GM23248 (cell line): ENCODE measurements at regions not wholly inside any gene's neighbourhood (a gene's known extent, or its start where the extent isn't known, plus 50 kb on each side); places are given as distances from the start of the nearest gene placed in this dataset.

Source experiments
- DNase-seq: peaks from one replicate; pipeline ENCODE4 v3.0.0-alpha.2; 2015
- H2AFZ ChIP-seq: fragments of 200-600 bp; sonication (generic); 2 replicates; pipeline ENCODE4 v1.6.1; 2016; ENCODE audit warnings: antibody characterized with exemption
- H3F3A ChIP-seq: fragments of 200-600 bp; sonication (generic); 2 replicates; pipeline ENCODE4 v1.6.1; 2016; ENCODE audit warnings: mild to moderate bottlenecking, antibody characterized with exemption, mixed run types; ENCODE audit not compliant: insufficient read depth
- H3K27ac ChIP-seq: fragments of 200-600 bp; sonication (generic); 2 replicates; pipeline ENCODE4 v1.5.1; 2016; ENCODE audit warnings: mild to moderate bottlenecking
- H3K27me3 ChIP-seq: fragments of 200-600 bp; sonication (generic); replicated peaks from 2 replicates; pipeline ENCODE4 v1.6.1; 2016; ENCODE audit warnings: mild to moderate bottlenecking; ENCODE audit not compliant: insufficient read depth
- H3K36me3 ChIP-seq: fragments of 200-600 bp; sonication (generic); 2 replicates; pipeline ENCODE4 v1.6.1; 2016; ENCODE audit warnings: low read depth, mild to moderate bottlenecking
- H3K4me1 ChIP-seq: fragments of 200-600 bp; sonication (generic); 2 replicates; pipeline ENCODE4 v1.6.1; 2016; ENCODE audit warnings: mild to moderate bottlenecking; ENCODE audit not compliant: insufficient read depth
- H3K4me2 ChIP-seq: fragments of 200-600 bp; sonication (generic); one replicate; pipeline ENCODE4 v1.6.1; 2016; ENCODE audit warnings: mild to moderate bottlenecking; ENCODE audit not compliant: unreplicated experiment
- H3K4me3 ChIP-seq: fragments of 200-600 bp; sonication (generic); 2 replicates; pipeline ENCODE4 v1.5.1; 2016; ENCODE audit warnings: mild to moderate bottlenecking
- H3K79me2 ChIP-seq: fragments of 200-600 bp; sonication (generic); 2 replicates; pipeline ENCODE4 v1.6.1; 2016; ENCODE audit warnings: mild to moderate bottlenecking; ENCODE audit not compliant: insufficient read depth
- H3K9ac ChIP-seq: fragments of 200-600 bp; sonication (generic); 2 replicates; pipeline ENCODE4 v1.6.1; 2016; ENCODE audit warnings: mild to moderate bottlenecking
- H3K9me2 ChIP-seq: fragments of 200-600 bp; sonication (generic); 2 replicates; pipeline ENCODE4 v1.6.1; 2016; ENCODE audit warnings: mixed run types, mild to moderate bottlenecking, moderate library complexity; ENCODE audit not compliant: insufficient read depth
- H3K9me3 ChIP-seq: fragments of 200-600 bp; sonication (generic); one replicate; pipeline ENCODE4 v1.6.1; 2017; ENCODE audit warnings: low read depth
- H4K20me1 ChIP-seq: fragments of 200-600 bp; sonication (generic); 2 replicates; pipeline ENCODE4 v1.6.0; 2016; ENCODE audit not compliant: insufficient read depth
- EZH2 ChIP-seq: fragments of 200-600 bp; sonication (generic); IDR thresholded peaks from 2 replicates; pipeline ENCODE4 v1.6.1; 2018; ENCODE audit warnings: antibody characterized with exemption, mild to moderate bottlenecking; ENCODE audit not compliant: insufficient read depth, poor library complexity, severe bottlenecking
- EZH2phosphoT487 ChIP-seq: fragments of 200-600 bp; sonication (generic); IDR thresholded peaks from 2 replicates; pipeline ENCODE4 v1.6.1; 2018; ENCODE audit warnings: antibody characterized with exemption, moderate library complexity, mild to moderate bottlenecking, low read depth; ENCODE audit not compliant: insufficient read depth
- WGBS, 2 experiments: methylation state at CpG; one replicate each; pipeline ENCODE4 v1.1.6; 2015 to 2017; ENCODE audit warnings: low lambda C conversion rate in 2 of 2, low coverage in 1 of 2; ENCODE audit errors: missing lambda C conversion rate in 2 of 2; 5-methylcytosine and 5-hydroxymethylcytosine counted together
- in situ Hi-C: fragments of 300-500 bp; cut with MboI; formaldehyde crosslinking; loops from 2 replicates; pipeline ENCODE4 v1.15.0; 2020

DNA sequence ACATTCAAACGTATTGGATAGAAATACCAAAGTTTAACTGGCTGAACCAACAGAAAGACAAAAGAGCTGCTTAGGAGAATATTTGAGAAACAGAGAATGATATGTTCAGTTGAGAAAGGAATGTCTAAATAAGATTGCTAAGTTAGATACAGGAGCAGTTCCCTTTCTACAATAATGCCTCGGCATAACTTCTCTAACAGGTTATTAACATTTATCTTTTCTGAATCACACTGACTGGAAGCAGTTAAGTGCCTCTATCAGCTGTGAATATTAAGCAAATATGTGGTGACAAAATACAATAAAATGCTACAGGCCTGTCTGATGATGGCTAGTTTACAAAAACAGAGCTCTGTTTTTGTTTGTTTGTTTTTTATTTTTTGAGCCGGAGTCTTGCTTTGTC is 121.9 kb downstream of the KCNK1 start:
- Histone ChIP-seq H3K9me2 (no peaks in the 10 kb centered on the region), H3K9me3 (no peaks in the 10 kb centered on the region), H4K20me1 (no peaks in the 10 kb centered on the region), H3K36me3 (no peaks in the 10 kb centered on the region), H3K9ac (no peak overlapping the region), H3K4me2 (no peak overlapping the region), H3K4me1 (no peaks in the 10 kb centered on the region), H3K27ac (no peak overlapping the region), H3F3A (no peaks in the 10 kb centered on the region), H3K4me3 (no peak overlapping the region), H2AFZ (no peak overlapping the region), H3K79me2 (no peaks in the 10 kb centered on the region), H3K27me3 (no peaks in the 10 kb centered on the region; the same call in 1 of the 2 replicates)
- 19 to 24% methylated on average over 3 of the region's 3 CpGs for WGBS, 2 experiments
- no peak for DNase-seq
- TF ChIP-seq EZH2, result no peak
- TF ChIP-seq EZH2phosphoT487, result no peak
- in situ Hi-C loops, result no loop called here

DNA sequence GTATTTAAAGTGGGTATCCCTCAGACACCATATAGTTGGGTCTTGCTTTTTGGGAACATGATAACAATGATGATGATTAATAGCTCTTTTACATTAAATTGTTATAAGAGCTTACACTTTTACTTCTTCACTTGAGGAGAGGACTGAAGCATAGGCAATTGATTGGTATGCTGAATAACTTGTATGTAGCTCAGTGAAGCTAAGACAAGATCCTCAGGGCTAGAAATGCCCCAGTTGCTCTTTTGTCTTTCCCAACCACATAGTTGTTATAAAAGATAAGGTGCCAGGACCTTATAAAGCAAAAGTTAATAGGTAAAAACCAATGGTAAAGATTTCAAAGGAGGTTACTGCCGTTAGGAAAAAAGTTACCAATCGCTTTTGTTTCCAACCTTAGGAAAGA is 123.4 kb downstream of the KCNK1 start:
- TF ChIP-seq EZH2phosphoT487 (no peak), EZH2 (no peak)
- WGBS, 2 experiments, result 55 to 75% methylated on average over 2 of the region's 2 CpGs

DNA sequence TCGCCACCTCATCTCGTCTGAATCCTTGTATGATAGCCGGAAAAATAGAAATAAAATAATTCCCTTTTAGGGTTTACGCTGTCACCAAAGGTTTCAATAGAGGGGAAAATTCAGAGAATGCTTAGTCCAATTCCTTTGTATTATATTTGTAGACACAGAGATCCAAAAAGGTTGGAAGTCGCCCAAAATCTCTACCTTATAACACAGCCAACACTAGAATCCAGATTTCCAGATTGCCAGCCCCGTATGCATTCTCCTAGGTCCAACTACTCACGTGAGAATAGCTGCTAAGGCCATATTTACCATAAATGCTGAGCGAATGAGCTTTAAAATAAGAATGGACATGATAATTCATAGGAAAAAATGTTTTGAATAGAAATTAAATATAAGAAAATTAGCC is 124.5 kb downstream of the KCNK1 start:
- Histone ChIP-seq H3K4me3 (no peak overlapping the region), H3K4me2 (no peak overlapping the region), H2AFZ (no peak overlapping the region), H3K4me1 (no peaks in the 10 kb centered on the region), H3K9ac (no peak overlapping the region), H3K36me3 (no peaks in the 10 kb centered on the region), H3F3A (no peaks in the 10 kb centered on the region), H3K27me3 (no peaks in the 10 kb centered on the region; the same call in 1 of the 2 replicates), H3K9me2 (no peaks in the 10 kb centered on the region), H3K79me2 (no peaks in the 10 kb centered on the region), H4K20me1 (no peaks in the 10 kb centered on the region), H3K27ac (no peak overlapping the region), H3K9me3 (no peaks in the 10 kb centered on the region)
- in situ Hi-C loops, result no loop called here
- 44 to 52% methylated on average over 8 of the region's 8 CpGs for WGBS, 2 experiments
- no peak for DNase-seq
- no peak for TF ChIP-seq EZH2
- TF ChIP-seq EZH2phosphoT487, result no peak

More for the DNA sequence above, 123.4 kb downstream of the KCNK1 start:
- in situ Hi-C loops, result no loop called here
- Histone ChIP-seq H3K27me3 (no peaks in the 10 kb centered on the region; the same call in 1 of the 2 replicates), H3K9ac (no peak overlapping the region), H3K9me3 (no peaks in the 10 kb centered on the region), H3K27ac (no peak overlapping the region), H3K4me3 (no peak overlapping the region), H3K36me3 (no peaks in the 10 kb centered on the region), H4K20me1 (no peaks in the 10 kb centered on the region), H3K79me2 (no peaks in the 10 kb centered on the region), H3K9me2 (no peaks in the 10 kb centered on the region), H3F3A (no peaks in the 10 kb centered on the region), H2AFZ (no peak overlapping the region), H3K4me2 (no peak overlapping the region), H3K4me1 (no peaks in the 10 kb centered on the region)
- no peak for DNase-seq

DNA sequence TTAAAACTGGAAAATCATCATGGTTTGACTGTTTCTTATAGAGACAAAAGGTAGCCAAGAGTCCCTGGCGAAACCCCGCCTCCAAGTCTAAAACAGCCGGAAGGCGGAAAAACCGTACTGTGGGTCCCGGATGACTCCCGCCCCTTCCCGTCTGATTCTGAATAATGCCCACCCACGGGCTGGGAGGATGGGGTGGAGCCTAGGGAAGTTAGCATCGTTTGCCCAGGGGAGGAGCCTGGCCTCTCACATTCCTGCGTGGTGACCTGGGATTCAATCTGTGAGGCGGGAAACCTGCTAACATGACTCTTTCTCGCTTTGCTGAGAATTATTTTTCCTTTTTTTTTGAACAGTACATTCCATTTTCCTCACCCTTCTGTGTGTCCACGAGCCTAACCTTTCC is 124.9 kb downstream of the KCNK1 start:
- Histone ChIP-seq H3K9me2 (no peaks in the 10 kb centered on the region), H2AFZ (no peak overlapping the region), H3K27me3 (no peaks in the 10 kb centered on the region; the same call in 1 of the 2 replicates), H4K20me1 (no peaks in the 10 kb centered on the region), H3K4me3 (no peak overlapping the region), H3K9ac (no peak overlapping the region), H3K4me1 (no peaks in the 10 kb centered on the region), H3K4me2 (no peak overlapping the region), H3F3A (no peaks in the 10 kb centered on the region), H3K36me3 (no peaks in the 10 kb centered on the region), H3K27ac (no peak overlapping the region), H3K79me2 (no peaks in the 10 kb centered on the region), H3K9me3 (no peaks in the 10 kb centered on the region)
- DNase-seq, result no peak
- 65 to 71% methylated on average over 12 to 14 of the region's 14 CpGs for WGBS, 2 experiments
- TF ChIP-seq EZH2 (no peak), EZH2phosphoT487 (no peak)
- in situ Hi-C loops, result no loop called here

DNA sequence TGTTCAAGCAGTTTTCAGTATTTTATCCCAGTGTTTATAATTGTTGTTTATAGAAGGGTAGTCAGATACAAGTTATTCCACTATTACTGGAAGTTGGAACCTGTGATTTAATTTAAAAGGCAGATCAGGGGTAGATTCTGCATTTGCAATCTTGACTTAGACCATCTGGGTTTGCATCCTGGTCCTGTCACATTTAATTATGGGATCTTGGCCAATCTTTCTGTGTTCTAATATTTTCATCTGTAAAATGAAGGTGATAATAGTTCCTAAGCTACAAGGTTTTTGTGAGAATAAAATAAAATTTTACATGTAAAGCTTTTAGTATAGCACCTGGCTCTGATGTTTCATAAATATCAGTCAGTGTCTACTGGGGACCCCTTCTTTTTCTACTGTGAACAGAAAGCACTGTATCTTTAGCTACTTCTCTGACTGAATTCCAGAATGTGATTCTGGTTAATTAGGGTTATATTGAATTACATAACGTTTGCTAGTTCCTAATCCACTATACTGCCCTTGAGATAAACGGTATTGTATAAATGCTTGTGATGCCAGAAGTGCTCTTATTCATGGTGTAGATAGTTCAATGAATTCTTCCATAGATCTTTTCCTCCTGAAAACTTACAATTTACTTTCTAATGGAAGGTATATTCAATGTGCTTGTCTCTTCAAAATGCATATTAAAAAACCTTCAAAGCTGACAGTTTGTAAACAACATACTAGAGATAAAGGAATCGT is 131.0 kb downstream of the KCNK1 start:
- in situ Hi-C loops, result no loop called here
- no peaks in the 10 kb centered on the region for H4K20me1 ChIP-seq
- no peak for DNase-seq
- H3K9ac ChIP-seq, result no peak overlapping the region
- no peaks in the 10 kb centered on the region for H3F3A ChIP-seq
- H3K36me3 ChIP-seq, result no peaks in the 10 kb centered on the region
- H3K4me2 ChIP-seq, result no peak overlapping the region
- no peaks in the 10 kb centered on the region for H3K9me3 ChIP-seq
- H3K9me2 ChIP-seq, result no peaks in the 10 kb centered on the region
- H3K4me3 ChIP-seq, result no peak overlapping the region
- WGBS, 2 experiments, result 7 to 11% methylated on average over 3 of the region's 3 CpGs
- H3K79me2 ChIP-seq, result no peaks in the 10 kb centered on the region
- H3K27ac ChIP-seq, result no peak overlapping the region
- no peaks in the 10 kb centered on the region for H3K4me1 ChIP-seq
- no peak overlapping the region for H2AFZ ChIP-seq
- TF ChIP-seq EZH2phosphoT487 (no peak), EZH2 (no peak)
- no peaks in the 10 kb centered on the region for H3K27me3 ChIP-seq
